GM12891 (cell line): ENCODE measurements at regions not wholly inside any gene's neighbourhood (a gene's known extent, or its start where the extent isn't known, plus 50 kb on each side); places are given as distances from the start of the nearest gene placed in this dataset.

Source experiments
- PAX5 ChIP-seq: IDR thresholded peaks from 2 replicates; pipeline ENCODE4 v1.6.1; 2011; ENCODE audit warnings: low read length, moderate library complexity, mild to moderate bottlenecking; ENCODE audit not compliant: insufficient read depth, severe bottlenecking
- POLR2A ChIP-seq: IDR thresholded peaks from 2 replicates; pipeline ENCODE4 v1.6.1; 2011; ENCODE audit warnings: low read depth, low read length, control low read depth
- POLR2AphosphoS5 ChIP-seq: IDR thresholded peaks from 2 replicates; pipeline ENCODE4 v1.6.1; 2011; ENCODE audit warnings: low read depth, low read length, control low read depth
- POU2F2 ChIP-seq: IDR thresholded peaks from 2 replicates; pipeline ENCODE4 v1.6.1; 2011; ENCODE audit warnings: low read depth, mild to moderate bottlenecking, control low read depth, low read length, moderate library complexity
- SPI1 ChIP-seq: IDR thresholded peaks from 2 replicates; pipeline ENCODE4 v1.6.1; 2011; ENCODE audit warnings: low read depth, low read length, control low read depth
- TAF1 ChIP-seq: IDR thresholded peaks from 2 replicates; pipeline ENCODE4 v1.6.1; 2011; ENCODE audit warnings: low read depth, low read length, control low read depth

- no peak for TF ChIP-seq POLR2AphosphoS5
- TF ChIP-seq TAF1 = no peak
- no peak for TF ChIP-seq POLR2A
- no peak for TF ChIP-seq SPI1
- no peak for TF ChIP-seq POU2F2
- no peak for TF ChIP-seq PAX5
Measured at GRCh38 chr9:89738137-89738932, 133.5 kb downstream of the GADD45G start.
